Uterus (tissue), 2 donors: ENCODE measurements at regions not wholly inside any gene's neighbourhood (a gene's known extent, or its start where the extent isn't known, plus 50 kb on each side); places are given as distances from the start of the nearest gene placed in this dataset.

Source experiments
- CTCF ChIP-seq, 4 experiments: fragments of 200-600 bp in 2 of 4; fragments of 450-650 bp in 2 of 4; sonication (generic) in 2 of 4; IDR thresholded peaks; one replicate each; pipeline ENCODE4 v1.5.1; 2016 to 2019; ENCODE audit warnings: antibody characterized with exemption in 4 of 4, mild to moderate bottlenecking in 2 of 4, moderate library complexity in 1 of 4
- POLR2A ChIP-seq, 2 donors: fragments of 450-650 bp; IDR thresholded peaks; one replicate each; pipeline ENCODE4 v1.6.1; 2016; ENCODE audit warnings: antibody characterized with exemption in 2 of 2, mild to moderate bottlenecking in 1 of 2, moderate library complexity in 1 of 2

GRCh38 chr12:9337656-9338055 lies 129.5 kb upstream of the PZP start:
- no peak for TF ChIP-seq POLR2A (IDR thresholded peaks at IDR 0.05)
- TF ChIP-seq CTCF (IDR thresholded peaks at IDR 0.05) = no peak
